GM12878 (cell line): ENCODE measurements at regions not wholly inside any gene's neighbourhood (a gene's known extent, or its start where the extent isn't known, plus 50 kb on each side); places are given as distances from the start of the nearest gene placed in this dataset.

Experiments
- ATAC-seq: fragments of 200-7000 bp; cut with Tn5 transposase; 3 replicates; pipeline ENCODE4 v1.9.1; 2020; ENCODE audit warnings: mild to moderate bottlenecking, moderate library complexity
- BruUV-seq: library from RNA; stranded (reverse); fragments of 400-500 nt; replicated peaks from 2 replicates; lab custom pipeline; 2021; lab: Mats Ljungman, UMichigan
- CTCF ChIA-PET: fragments of 300-600 bp; sonication (Branson Sonifier 250); formaldehyde crosslinking; extraction: SDS; loops from one replicate; lab custom pipeline; 2021; ENCODE audit warnings: inconsistent platforms; lab: Yijun Ruan, JAX
- POLR2A ChIA-PET: fragments of 350-600 bp; formaldehyde crosslinking; extraction: SDS; loops from one replicate; lab custom pipeline; 2021; ENCODE audit warnings: inconsistent platforms; lab: Charles Lee
- RAD21 ChIA-PET: fragments of 300-600 bp; sonication (Branson Sonifier 250); formaldehyde crosslinking; loops from one replicate; lab custom pipeline; 2023; ENCODE audit warnings: antibody characterized with exemption; ENCODE audit not compliant: unreplicated experiment; lab: Charles Lee
- SMC1A ChIA-PET: fragments of 300-600 bp; sonication (Branson Sonifier 250); formaldehyde crosslinking; loops from one replicate; lab custom pipeline; 2023; ENCODE audit not compliant: unreplicated experiment, uncharacterized antibody; lab: Charles Lee
- DNase-seq: peaks from one replicate; pipeline ENCODE4 v3.0.0-alpha.2; 2011; ENCODE audit warnings: low read depth, low spot score
- FAIRE-seq: peaks from 3 replicates; lab custom pipeline; 2011; peaks lifted over from hg19 to GRCh38; lab: Jason Lieb, UNC
- H2AFZ ChIP-seq: 2 replicates; pipeline ENCODE4 v1.6.0; 2011; ENCODE audit warnings: low read depth, low read length, control low read depth; ENCODE audit not compliant: control insufficient read depth
- H3K27ac ChIP-seq: 2 replicates; pipeline ENCODE4 v1.5.1; 2011; ENCODE audit warnings: control low read depth; ENCODE audit not compliant: control insufficient read depth, insufficient read depth
- H3K27me3 ChIP-seq, 2 experiments: replicated peaks in 1 of 2; 2 replicates each; pipeline versions ENCODE4 v1.6.0 to v1.6.1; 2011; ENCODE audit warnings: low read length in 1 of 2; ENCODE audit not compliant: control insufficient read depth in 2 of 2, insufficient read depth in 2 of 2
- H3K36me3 ChIP-seq, 2 experiments: 2 replicates each; pipeline ENCODE4 v1.5.1; 2011; ENCODE audit warnings: low read length in 1 of 2; ENCODE audit not compliant: control insufficient read depth in 2 of 2, insufficient read depth in 2 of 2
- H3K4me1 ChIP-seq: 2 replicates; pipeline ENCODE4 v1.6.1; 2011; ENCODE audit warnings: mild to moderate bottlenecking, low read length, moderate library complexity, mixed read lengths; ENCODE audit not compliant: control insufficient read depth, insufficient read depth
- H3K4me2 ChIP-seq: 2 replicates; pipeline ENCODE4 v1.6.0; 2011; ENCODE audit warnings: control low read depth; ENCODE audit not compliant: control insufficient read depth, insufficient read depth
- H3K4me3 ChIP-seq: fragments of 200-600 bp; sonication (generic); 2 replicates; pipeline ENCODE4 v1.5.1; 2016
- H3K79me2 ChIP-seq: 2 replicates; pipeline ENCODE4 v1.6.0; 2011; ENCODE audit warnings: low read length; ENCODE audit not compliant: control insufficient read depth, insufficient read depth
- H3K9ac ChIP-seq: 2 replicates; pipeline ENCODE4 v1.8.0; 2011; ENCODE audit warnings: low read length, control low read depth, mixed read lengths; ENCODE audit not compliant: control insufficient read depth, insufficient read depth
- H3K9me3 ChIP-seq: replicated peaks from 3 replicates; pipeline ENCODE4 v1.5.1; 2011; ENCODE audit warnings: mild to moderate bottlenecking, low read length; ENCODE audit not compliant: control insufficient read depth, insufficient read depth
- H4K20me1 ChIP-seq: 2 replicates; pipeline ENCODE4 v1.6.0; 2011; ENCODE audit not compliant: control insufficient read depth, insufficient read depth
- ATF2 ChIP-seq: IDR thresholded peaks from 2 replicates; pipeline ENCODE4 v1.6.1; 2012; ENCODE audit warnings: low read length, inconsistent platforms
- BCL11A ChIP-seq: IDR thresholded peaks from 2 replicates; pipeline ENCODE4 v1.6.1; 2011; ENCODE audit warnings: low read depth, low read length
- CREM ChIP-seq: IDR thresholded peaks from 2 replicates; pipeline ENCODE4 v1.6.1; 2014; ENCODE audit warnings: antibody characterized with exemption, low read depth
- E2F8 ChIP-seq: fragments of 450-650 bp; IDR thresholded peaks from 2 replicates; pipeline ENCODE4 v1.6.1; 2018; ENCODE audit warnings: mild to moderate bottlenecking, low read depth, moderate library complexity; ENCODE audit not compliant: partially characterized antibody
- MYB ChIP-seq: fragments of 150-350 bp; IDR thresholded peaks from 2 replicates; pipeline ENCODE4 v1.6.1; 2014; ENCODE audit warnings: mild to moderate bottlenecking, low read depth, low read length, borderline replicate concordance
- PAX5 ChIP-seq: IDR thresholded peaks from 2 replicates; pipeline ENCODE4 v1.6.1; 2011; ENCODE audit warnings: low read depth, low read length, borderline replicate concordance
- RAD21 ChIP-seq: IDR thresholded peaks from 2 replicates; pipeline ENCODE4 v1.6.1; 2011; ENCODE audit warnings: mild to moderate bottlenecking, low read depth, low read length, moderate library complexity; ENCODE audit not compliant: insufficient read depth
- RB1 ChIP-seq: fragments of 450-650 bp; formaldehyde crosslinking; IDR thresholded peaks from 2 replicates; pipeline ENCODE4 v1.6.1; 2017; ENCODE audit warnings: mild to moderate bottlenecking, borderline replicate concordance
- RUNX3 ChIP-seq: IDR thresholded peaks from 2 replicates; pipeline ENCODE4 v1.6.1; 2012; ENCODE audit warnings: low read length, inconsistent platforms
- SIX5 ChIP-seq: IDR thresholded peaks from 2 replicates; pipeline ENCODE4 v1.6.1; 2011; ENCODE audit warnings: mild to moderate bottlenecking, low read depth, low read length, moderate library complexity; ENCODE audit not compliant: severe bottlenecking
- SREBF2 ChIP-seq: IDR thresholded peaks from 2 replicates; pipeline ENCODE4 v1.6.1; 2012; ENCODE audit warnings: mild to moderate bottlenecking, low read length
- ZNF207 ChIP-seq: fragments of 450-650 bp; IDR thresholded peaks from 2 replicates; pipeline ENCODE4 v1.6.1; 2014; ENCODE audit warnings: antibody characterized with exemption, mild to moderate bottlenecking, borderline replicate concordance
- ZNF217 ChIP-seq: fragments of 450-650 bp; IDR thresholded peaks from 2 replicates; pipeline ENCODE4 v1.6.1; 2017; ENCODE audit warnings: antibody characterized with exemption, mild to moderate bottlenecking
- WGBS: methylation state at CpG from one replicate; pipeline ENCODE4 v1.1.6; 2016; ENCODE audit warnings: low lambda C conversion rate; ENCODE audit not compliant: insufficient replicate concordance, insufficient coverage; ENCODE audit errors: missing lambda C conversion rate; 5-methylcytosine and 5-hydroxymethylcytosine counted together
- in situ Hi-C: fragments of 300-500 bp; cut with MboI; formaldehyde crosslinking; loops from 9 replicates; pipeline ENCODE4 v1.14.3; 2018; ENCODE audit warnings: mixed read lengths
- intact Hi-C: fragments of 100-400 bp; cut with micrococcal nuclease; formaldehyde crosslinking; loops from one replicate; pipeline ENCODE4 v1.14.2; 2022; ENCODE audit not compliant: unreplicated experiment

- ChIA-PET RAD21 (no interaction called here), CTCF (no interaction called here), POLR2A (no interaction called here), SMC1A (no interaction called here)
- H3K79me2 ChIP-seq, result no peaks in the 10 kb centered on the region
- no peak overlapping the region for H3K27ac ChIP-seq
- intact Hi-C loops (no loop called here), in situ Hi-C loops (no loop called here)
- H3K9me3 ChIP-seq, result no peaks in the 10 kb centered on the region
- no peak overlapping the region for H3K9ac ChIP-seq
- DNase-seq (no peak), FAIRE-seq (no peak), ATAC-seq (no peak)
- H3K4me1 ChIP-seq, result no peaks in the 10 kb centered on the region
- H4K20me1 ChIP-seq, result no peaks in the 10 kb centered on the region
- H3K36me3 ChIP-seq, result no peaks in the 10 kb centered on the region
- no peak overlapping the region for H2AFZ ChIP-seq
- no peak overlapping the region for H3K4me3 ChIP-seq
- no peak for TF ChIP-seq MYB
- no peak for TF ChIP-seq CREM
- no peak for TF ChIP-seq RAD21
- no peak for TF ChIP-seq SIX5
- no peak for TF ChIP-seq ZNF207
- no peak for TF ChIP-seq RUNX3
- TF ChIP-seq E2F8, result no peak
- TF ChIP-seq SREBF2, result no peak
- no peak for TF ChIP-seq RB1
- no peak for TF ChIP-seq BCL11A
- no peak for TF ChIP-seq PAX5
- no peak for TF ChIP-seq ATF2
- TF ChIP-seq ZNF217, result no peak
- no TSS peak for BruUV-seq
- 20% methylated on average over 4 of the region's 4 CpGs for WGBS
- H3K27me3 ChIP-seq, result no peaks in the 10 kb centered on the region
- no peak overlapping the region for H3K4me2 ChIP-seq
These were observed 203.4 kb upstream of the SPAG17 start for GRCh38 chr1:118388301-118388959.
